GM13977 (cell line): ENCODE measurements at regions not wholly inside any gene's neighbourhood (a gene's known extent, or its start where the extent isn't known, plus 50 kb on each side); places are given as distances from the start of the nearest gene placed in this dataset.

Experiments
- DNase-seq: peaks from one replicate; pipeline ENCODE4 v3.0.0; 2012; ENCODE audit warnings: low spot score
- CTCF ChIP-seq: IDR thresholded peaks from 2 replicates; pipeline ENCODE4 v1.5.1; 2012; ENCODE audit warnings: mild to moderate bottlenecking, control low read depth; ENCODE audit not compliant: insufficient read depth; ENCODE audit errors: extremely low read depth, missing control alignments
- in situ Hi-C: fragments of 300-500 bp; cut with MboI; formaldehyde crosslinking; loops from one replicate; pipeline ENCODE4 v1.12.0; 2022; ENCODE audit warnings: low sequenced_read_pairs, low pct_unique_long_range_greater_than_20kb, mixed read lengths, inconsistent platforms; ENCODE audit not compliant: unreplicated experiment

- DNase-seq = no peak
- no peak for TF ChIP-seq CTCF
- in situ Hi-C loops = no loop called here
Measured at GRCh38 chr15:98150084-98150483, 189.6 kb downstream of the ARRDC4 start.

GRCh38 chr15:98150536-98150935 is 190.0 kb downstream of the ARRDC4 start:
- DNase-seq = no peak
- TF ChIP-seq CTCF = no peak
- in situ Hi-C loops = no loop called here

- no peak for DNase-seq
- in situ Hi-C loops = no loop called here
- no peak for TF ChIP-seq CTCF
Measured at GRCh38 chr15:98151096-98151495, 190.6 kb downstream of the ARRDC4 start.

GRCh38 chr15:98152156-98152555 is 191.7 kb downstream of the ARRDC4 start:
- in situ Hi-C loops = no loop called here
- no peak for DNase-seq
- no peak for TF ChIP-seq CTCF

GRCh38 chr15:98154863-98155262 is 194.4 kb downstream of the ARRDC4 start:
- no peak for DNase-seq
- in situ Hi-C loops = no loop called here

GRCh38 chr15:98155356-98155755 is 194.9 kb downstream of the ARRDC4 start:
- DNase-seq = no peak
- in situ Hi-C loops = no loop called here
- TF ChIP-seq CTCF = no peak

More at GRCh38 chr15:98154863-98155262, 194.4 kb downstream of the ARRDC4 start:
- no peak for TF ChIP-seq CTCF

- DNase-seq = no peak
- no peak for TF ChIP-seq CTCF
- in situ Hi-C loops = no loop called here
Measured at GRCh38 chr15:98160236-98160635, 199.7 kb downstream of the ARRDC4 start.
